OCI-LY1 (cell line): ENCODE measurements at regions not wholly inside any gene's neighbourhood (a gene's known extent, or its start where the extent isn't known, plus 50 kb on each side); places are given as distances from the start of the nearest gene placed in this dataset.

Source experiments
- H2AFZ ChIP-seq: fragments of 200-600 bp; sonication (generic), shearing (Covaris generic); 2 replicates; pipeline ENCODE4 v1.6.0; 2014; ENCODE audit warnings: antibody characterized with exemption, mild to moderate bottlenecking, low read length
- H3F3A ChIP-seq: fragments of 200-600 bp; sonication (generic), shearing (Covaris generic); 2 replicates; pipeline ENCODE4 v1.6.0; 2014; ENCODE audit warnings: mild to moderate bottlenecking, antibody characterized with exemption, low read length, moderate library complexity; ENCODE audit not compliant: insufficient read depth
- H3K27ac ChIP-seq: fragments of 200-600 bp; sonication (generic); 2 replicates; pipeline ENCODE4 v1.5.1; 2014; ENCODE audit warnings: low read length, mixed run types, mild to moderate bottlenecking, low read depth; ENCODE audit not compliant: poor library complexity, severe bottlenecking
- H3K27me3 ChIP-seq: fragments of 200-600 bp; sonication (generic); 2 replicates; pipeline ENCODE4 v1.6.0; 2014; ENCODE audit warnings: antibody characterized with exemption, mild to moderate bottlenecking, low read length, moderate library complexity; ENCODE audit not compliant: insufficient read depth
- H3K36me3 ChIP-seq: fragments of 200-600 bp; sonication (generic); 2 replicates; pipeline ENCODE4 v1.6.1; 2014; ENCODE audit warnings: mild to moderate bottlenecking, antibody characterized with exemption, low read length, moderate library complexity, mixed read lengths; ENCODE audit not compliant: insufficient read depth
- H3K4me1 ChIP-seq: fragments of 200-600 bp; sonication (generic); 2 replicates; pipeline ENCODE4 v1.5.1; 2014; ENCODE audit warnings: mild to moderate bottlenecking, low read length, moderate library complexity; ENCODE audit not compliant: insufficient read depth, severe bottlenecking
- H3K4me2 ChIP-seq: fragments of 200-600 bp; sonication (generic), shearing (Covaris generic); 2 replicates; pipeline ENCODE4 v1.6.1; 2014; ENCODE audit warnings: low read length
- H3K4me3 ChIP-seq: fragments of 200-600 bp; sonication (generic); 2 replicates; pipeline ENCODE4 v1.5.1; 2014; ENCODE audit warnings: low read length, low read depth, mild to moderate bottlenecking, mixed read lengths; ENCODE audit not compliant: poor library complexity, severe bottlenecking
- H3K79me2 ChIP-seq: fragments of 200-600 bp; shearing (Covaris generic); 2 replicates; pipeline ENCODE4 v1.6.1; 2016; ENCODE audit warnings: mixed run types, low read length, mixed read lengths; ENCODE audit not compliant: insufficient read depth
- H3K9ac ChIP-seq: fragments of 200-600 bp; sonication (generic), shearing (Covaris generic); 2 replicates; pipeline ENCODE4 v1.6.1; 2014; ENCODE audit warnings: mild to moderate bottlenecking, low read length, mixed read lengths
- H3K9me2 ChIP-seq: fragments of 200-600 bp; sonication (generic), shearing (Covaris generic); 2 replicates; pipeline ENCODE4 v1.6.1; 2014; ENCODE audit warnings: low read depth, mild to moderate bottlenecking, low read length, mixed read lengths
- H3K9me3 ChIP-seq: fragments of 200-600 bp; shearing (Covaris generic); 2 replicates; pipeline ENCODE4 v1.6.1; 2014; ENCODE audit warnings: low read length, mixed read lengths
- H4K20me1 ChIP-seq: fragments of 200-600 bp; sonication (generic), shearing (Covaris generic); 2 replicates; pipeline ENCODE4 v1.6.0; 2016; ENCODE audit warnings: mild to moderate bottlenecking, low read length; ENCODE audit not compliant: insufficient read depth
- EZH2 ChIP-seq: fragments of 200-600 bp; sonication (generic), shearing (Covaris generic); IDR thresholded peaks from 2 replicates; pipeline ENCODE4 v1.8.0; 2017; ENCODE audit warnings: borderline replicate concordance, mixed run types, mild to moderate bottlenecking, antibody characterized with exemption, low read length, moderate library complexity, mixed read lengths
- TF ChIP-seq, protein P1 (sequence below): fragments of 200-600 bp; sonication (generic), shearing (Covaris generic); IDR thresholded peaks from 2 replicates; pipeline ENCODE4 v1.5.1; 2017; ENCODE audit warnings: mild to moderate bottlenecking, antibody characterized with exemption, low read length, moderate library complexity, mixed read lengths

DNA sequence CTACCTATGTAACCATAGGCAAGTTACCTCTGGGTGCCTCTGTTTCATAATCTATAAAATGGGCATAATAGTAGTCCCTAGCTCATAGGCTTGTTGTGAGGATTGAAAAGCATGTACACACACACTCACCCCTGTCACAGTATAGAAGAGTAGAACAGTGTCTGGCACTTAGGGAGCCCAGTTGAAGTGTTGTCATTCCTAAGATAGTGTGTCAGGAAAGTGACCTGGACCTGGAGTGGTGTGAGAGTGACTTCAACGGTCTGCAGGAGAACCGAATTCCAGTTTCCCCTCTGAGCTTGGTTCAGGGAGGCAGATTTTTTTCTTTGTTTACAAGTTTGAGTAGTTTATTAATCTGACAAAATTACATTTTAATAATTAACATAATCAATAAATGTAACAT, 229.9 kb upstream of the MAP3K7 start:
- H3K79me2 ChIP-seq, result no peaks in the 10 kb centered on the region
- no peak overlapping the region for H3K4me2 ChIP-seq
- no peak overlapping the region for H2AFZ ChIP-seq
- H3K9ac ChIP-seq, result no peak overlapping the region
- H3K4me3 ChIP-seq, result no peak overlapping the region
- H3K36me3 ChIP-seq, result no peaks in the 10 kb centered on the region
- H4K20me1 ChIP-seq, result no peaks in the 10 kb centered on the region
- no peaks in the 10 kb centered on the region for H3K9me2 ChIP-seq
- H3F3A ChIP-seq, result no peaks in the 10 kb centered on the region
- no peaks in the 10 kb centered on the region for H3K27me3 ChIP-seq
- no peaks in the 10 kb centered on the region for H3K9me3 ChIP-seq
- no peak for TF ChIP-seq EZH2
- TF ChIP-seq, protein P1, sequence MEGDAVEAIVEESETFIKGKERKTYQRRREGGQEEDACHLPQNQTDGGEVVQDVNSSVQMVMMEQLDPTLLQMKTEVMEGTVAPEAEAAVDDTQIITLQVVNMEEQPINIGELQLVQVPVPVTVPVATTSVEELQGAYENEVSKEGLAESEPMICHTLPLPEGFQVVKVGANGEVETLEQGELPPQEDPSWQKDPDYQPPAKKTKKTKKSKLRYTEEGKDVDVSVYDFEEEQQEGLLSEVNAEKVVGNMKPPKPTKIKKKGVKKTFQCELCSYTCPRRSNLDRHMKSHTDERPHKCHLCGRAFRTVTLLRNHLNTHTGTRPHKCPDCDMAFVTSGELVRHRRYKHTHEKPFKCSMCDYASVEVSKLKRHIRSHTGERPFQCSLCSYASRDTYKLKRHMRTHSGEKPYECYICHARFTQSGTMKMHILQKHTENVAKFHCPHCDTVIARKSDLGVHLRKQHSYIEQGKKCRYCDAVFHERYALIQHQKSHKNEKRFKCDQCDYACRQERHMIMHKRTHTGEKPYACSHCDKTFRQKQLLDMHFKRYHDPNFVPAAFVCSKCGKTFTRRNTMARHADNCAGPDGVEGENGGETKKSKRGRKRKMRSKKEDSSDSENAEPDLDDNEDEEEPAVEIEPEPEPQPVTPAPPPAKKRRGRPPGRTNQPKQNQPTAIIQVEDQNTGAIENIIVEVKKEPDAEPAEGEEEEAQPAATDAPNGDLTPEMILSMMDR, result no peak
- H3K4me1 ChIP-seq, result no peaks in the 10 kb centered on the region
- no peak overlapping the region for H3K27ac ChIP-seq

DNA sequence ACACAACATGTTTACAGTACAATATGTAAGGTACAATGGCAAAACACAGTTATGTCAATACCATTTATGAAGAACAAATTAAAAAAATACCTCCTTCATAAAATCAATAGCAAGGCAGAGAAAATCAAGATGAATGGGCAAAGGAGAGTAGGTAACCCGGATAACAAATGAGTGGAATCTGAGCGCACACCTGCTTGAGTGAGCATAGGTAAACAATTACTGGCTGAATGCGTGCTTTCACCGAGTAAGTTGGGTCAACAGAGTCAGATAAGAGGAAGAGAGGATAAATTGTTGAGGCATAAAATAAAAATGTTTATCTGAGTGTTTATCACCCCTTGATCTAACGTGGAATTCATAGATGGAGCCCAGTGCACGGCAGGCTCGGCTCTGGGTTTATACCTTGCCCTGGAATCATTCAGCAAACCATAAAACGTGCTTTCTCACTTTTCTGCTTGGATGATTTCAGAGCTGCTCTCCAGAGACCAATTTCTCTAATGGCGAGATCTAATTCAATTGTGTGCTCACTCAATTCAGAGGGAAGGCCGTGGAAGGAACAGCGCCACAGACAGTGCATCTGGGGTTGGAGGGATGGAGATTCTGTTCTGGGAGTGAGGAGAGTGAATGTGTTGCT, 224.8 kb upstream of the MAP3K7 start:
- no peaks in the 10 kb centered on the region for H3K9me2 ChIP-seq
- no peaks in the 10 kb centered on the region for H3K9me3 ChIP-seq
- H3K27me3 ChIP-seq, result no peaks in the 10 kb centered on the region
- H3K4me3 ChIP-seq, result no peak overlapping the region
- H2AFZ ChIP-seq, result no peak overlapping the region
- H3K36me3 ChIP-seq, result no peaks in the 10 kb centered on the region
- H3F3A ChIP-seq, result no peaks in the 10 kb centered on the region
- no peaks in the 10 kb centered on the region for H3K79me2 ChIP-seq
- no peaks in the 10 kb centered on the region for H3K4me1 ChIP-seq
- H3K4me2 ChIP-seq, result no peak overlapping the region
- no peaks in the 10 kb centered on the region for H4K20me1 ChIP-seq
- no peak overlapping the region for H3K27ac ChIP-seq
- TF ChIP-seq, protein P1, result no peak
- no peak for TF ChIP-seq EZH2
- H3K9ac ChIP-seq, result no peak overlapping the region

- Histone ChIP-seq H3K4me1 (no peaks in the 10 kb centered on the region), H2AFZ (no peak overlapping the region), H3K36me3 (no peaks in the 10 kb centered on the region), H3K4me3 (no peak overlapping the region), H3K4me2 (no peak overlapping the region), H3K79me2 (no peaks in the 10 kb centered on the region), H4K20me1 (no peaks in the 10 kb centered on the region), H3K9me3 (no peaks in the 10 kb centered on the region), H3K27ac (no peak overlapping the region), H3F3A (no peaks in the 10 kb centered on the region), H3K9me2 (no peaks in the 10 kb centered on the region), H3K27me3 (no peaks in the 10 kb centered on the region), H3K9ac (no peak overlapping the region)
- TF ChIP-seq, protein P1, result no peak
- TF ChIP-seq EZH2, result no peak
These were observed 222.2 kb upstream of the MAP3K7 start for GRCh38 chr6:90809035-90809434.
